GM03348 (cell line): ENCODE measurements at regions not wholly inside any gene's neighbourhood (a gene's known extent, or its start where the extent isn't known, plus 50 kb on each side); places are given as distances from the start of the nearest gene placed in this dataset.

ENCODE experiments used
- DNase-seq: peaks from one replicate; pipeline ENCODE4 v3.0.0; 2012; ENCODE audit warnings: low spot score

DNA sequence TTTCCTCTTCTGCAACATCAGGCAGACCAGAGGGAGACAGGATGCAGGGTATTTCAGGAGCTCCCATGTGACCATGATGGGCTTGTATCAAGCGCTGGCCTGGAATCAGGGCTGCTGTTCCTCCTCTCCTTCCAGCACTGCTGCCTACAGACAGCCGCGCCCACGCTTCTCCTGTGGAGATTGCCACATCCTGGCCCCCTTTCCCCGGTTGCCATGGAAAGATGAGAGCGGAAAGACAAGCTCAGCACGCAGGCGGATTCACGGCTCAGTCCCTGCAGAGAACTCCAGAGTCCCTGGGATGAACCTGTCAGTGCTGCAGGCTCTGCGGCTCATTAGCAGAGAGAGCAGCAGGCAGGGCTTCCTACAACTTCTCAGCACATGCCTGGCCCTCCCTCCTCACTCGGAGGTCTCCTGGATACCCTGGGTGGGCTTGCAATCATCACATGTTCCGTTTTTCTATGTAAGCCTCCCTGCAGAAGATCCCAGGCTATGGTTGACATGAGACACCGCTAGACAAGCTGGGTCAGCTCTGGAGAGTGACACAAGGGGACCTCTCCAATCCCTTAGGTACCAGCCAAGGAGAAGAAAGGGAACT lies 497.8 kb upstream of the MYT1L start:
- DNase-seq, result no peak

DNA sequence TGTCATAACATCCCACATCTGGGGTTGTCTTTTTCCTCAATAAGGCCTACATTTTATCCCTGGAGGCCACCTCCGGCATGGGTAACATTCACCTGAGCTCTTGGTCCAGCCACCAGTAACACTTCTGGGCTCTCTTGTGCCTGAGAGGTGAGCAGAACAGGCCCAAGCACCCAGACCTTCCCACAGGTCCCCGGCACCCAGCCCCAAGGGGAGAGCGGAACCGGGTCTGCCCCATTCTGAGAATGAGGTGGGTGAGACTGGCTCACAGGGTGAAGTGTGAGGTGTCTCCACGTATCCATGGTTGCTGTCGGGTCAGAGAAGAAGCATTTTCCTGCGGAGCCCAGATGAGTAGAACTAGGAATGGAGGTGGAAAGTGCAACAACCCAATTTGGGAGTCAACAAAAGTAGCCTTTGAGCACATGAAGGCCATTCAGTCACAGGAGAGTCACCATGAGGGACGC lies 496.7 kb upstream of the MYT1L start:
- no peak for DNase-seq

DNA sequence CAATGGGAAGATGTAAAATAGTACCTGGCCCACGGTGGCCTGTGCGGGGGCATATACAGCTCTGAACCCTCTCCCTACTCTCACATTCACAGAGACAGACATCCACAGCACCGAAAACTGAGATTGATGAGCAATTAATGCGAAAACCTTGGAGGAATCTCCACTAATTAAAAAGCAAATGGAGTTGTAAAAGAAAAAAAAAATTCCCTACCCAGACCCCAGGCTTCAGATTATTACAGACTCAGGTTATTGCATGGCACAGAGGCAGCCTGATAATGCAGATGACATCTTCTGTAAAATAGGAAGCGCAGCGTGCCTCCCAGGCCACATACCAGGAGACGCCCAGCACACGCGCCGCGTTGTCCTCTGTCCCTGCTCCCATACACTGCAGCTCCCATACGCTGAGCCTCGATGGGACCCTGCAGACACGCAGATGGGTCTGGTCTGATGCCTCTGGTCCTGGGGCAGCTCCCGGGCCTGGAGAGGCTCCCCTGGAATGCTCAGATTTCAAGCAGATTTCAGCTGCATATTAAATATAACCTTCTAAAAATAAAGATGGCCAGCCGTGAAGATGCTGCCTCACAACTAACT lies 496.1 kb upstream of the MYT1L start:
- DNase-seq, result no peak

DNA sequence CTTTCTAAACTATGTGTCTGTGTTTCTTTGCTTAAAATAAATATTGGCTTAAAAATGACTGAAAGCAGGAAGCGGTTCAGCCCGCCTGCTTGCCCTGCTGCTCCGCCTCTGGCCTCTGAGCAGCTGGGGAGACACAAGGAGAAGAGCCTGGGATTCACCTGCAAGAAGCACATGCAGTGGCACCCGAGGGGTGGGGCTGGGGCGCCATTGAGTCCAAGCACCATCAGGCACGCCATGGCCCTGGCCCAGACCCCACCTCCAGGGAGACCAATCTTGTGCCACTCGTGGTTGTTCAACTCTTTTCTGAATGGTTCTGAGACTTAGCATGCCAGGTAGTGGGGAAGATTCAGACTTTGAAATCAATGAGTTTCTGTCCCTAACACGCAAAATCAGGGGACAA lies 495.5 kb upstream of the MYT1L start:
- no peak for DNase-seq

DNA sequence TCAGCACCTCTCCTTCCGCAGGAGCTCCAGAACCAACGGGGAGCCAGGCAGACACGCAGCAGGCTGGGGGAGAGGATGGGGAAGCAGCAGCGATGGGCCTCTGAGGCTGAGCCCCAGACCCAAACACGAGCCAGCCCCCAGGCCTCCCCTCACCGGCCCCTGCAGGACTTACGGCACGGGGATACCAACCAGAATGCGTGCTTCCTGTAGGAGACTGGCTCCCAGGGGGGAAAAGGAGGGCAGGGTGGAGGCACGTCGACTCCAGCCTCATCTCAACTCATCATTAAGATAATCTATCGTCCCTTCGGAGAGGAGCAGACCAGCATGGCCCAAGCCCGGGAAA lies 495.1 kb upstream of the MYT1L start:
- DNase-seq, result no peak

DNA sequence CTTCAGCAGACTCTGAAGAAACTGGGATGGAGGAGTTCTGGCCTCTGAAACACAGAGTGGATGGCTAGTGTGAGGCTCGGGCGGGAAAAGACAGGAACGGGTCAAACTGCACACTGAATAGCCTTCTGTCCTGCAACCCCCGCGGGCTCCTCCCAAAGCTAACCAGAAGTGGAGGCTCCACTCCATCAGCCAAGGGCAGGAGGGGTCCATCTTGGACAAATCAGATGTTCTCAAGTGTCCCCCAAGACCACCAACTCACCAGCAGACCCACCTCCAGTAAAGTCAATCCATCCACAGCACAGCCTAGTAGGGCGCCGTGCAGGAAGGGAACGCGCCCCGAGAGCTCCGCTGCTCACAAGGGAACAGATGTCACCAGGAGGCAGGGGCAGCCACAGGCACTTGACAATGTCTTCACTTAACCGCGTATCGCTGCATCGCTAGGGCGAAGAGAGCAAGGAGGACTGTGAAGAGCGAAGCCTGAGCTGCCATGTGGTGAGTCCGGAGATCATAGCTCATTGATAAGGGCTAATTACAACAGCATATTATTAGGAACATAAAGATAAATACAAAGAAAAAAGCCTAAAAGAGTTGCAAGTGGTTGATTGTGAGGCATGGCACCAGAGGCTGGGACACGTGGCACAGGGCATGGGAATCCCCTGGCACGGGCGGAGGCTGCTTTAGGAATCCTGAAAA lies 494.6 kb upstream of the MYT1L start:
- DNase-seq, result no peak

DNA sequence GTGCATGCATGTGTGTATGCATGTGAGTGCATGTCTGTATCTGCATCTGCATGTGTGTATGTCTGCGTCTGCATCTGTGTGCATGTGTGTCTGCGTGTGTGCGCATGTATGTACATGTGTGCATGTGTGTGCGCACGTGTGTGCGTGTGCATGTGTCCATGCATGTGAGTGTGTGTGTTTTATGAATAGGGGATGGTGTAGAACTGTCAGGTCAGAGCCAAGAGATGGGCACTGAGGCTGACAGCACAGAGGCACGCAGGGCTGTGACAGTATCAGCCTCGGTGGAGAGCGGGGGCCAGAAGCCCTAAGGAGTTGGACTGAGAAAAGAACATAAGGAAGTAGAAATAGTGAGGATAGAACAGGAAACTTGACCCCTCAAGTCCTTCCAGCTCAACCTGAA lies 494.0 kb upstream of the MYT1L start:
- DNase-seq, result no peak

DNA sequence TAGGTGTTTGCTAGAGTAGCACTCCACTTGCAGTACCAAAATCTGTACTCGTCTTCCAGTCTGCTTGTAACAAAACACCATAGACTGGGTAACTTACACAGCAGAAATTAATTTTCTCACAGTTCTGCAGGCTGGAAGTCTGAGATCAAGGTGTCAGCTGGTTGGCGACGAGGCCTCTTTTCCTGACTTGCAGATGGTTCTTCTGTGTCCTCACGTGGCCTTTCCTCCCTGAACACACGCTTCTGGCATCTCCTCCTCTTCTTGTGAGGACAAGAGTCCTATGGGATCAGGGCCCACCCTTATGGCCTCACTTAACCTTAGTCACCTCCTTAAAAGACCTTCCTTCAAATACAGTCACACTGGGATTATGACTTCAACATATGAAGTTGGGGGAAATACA lies 493.5 kb upstream of the MYT1L start:
- DNase-seq, result no peak

DNA sequence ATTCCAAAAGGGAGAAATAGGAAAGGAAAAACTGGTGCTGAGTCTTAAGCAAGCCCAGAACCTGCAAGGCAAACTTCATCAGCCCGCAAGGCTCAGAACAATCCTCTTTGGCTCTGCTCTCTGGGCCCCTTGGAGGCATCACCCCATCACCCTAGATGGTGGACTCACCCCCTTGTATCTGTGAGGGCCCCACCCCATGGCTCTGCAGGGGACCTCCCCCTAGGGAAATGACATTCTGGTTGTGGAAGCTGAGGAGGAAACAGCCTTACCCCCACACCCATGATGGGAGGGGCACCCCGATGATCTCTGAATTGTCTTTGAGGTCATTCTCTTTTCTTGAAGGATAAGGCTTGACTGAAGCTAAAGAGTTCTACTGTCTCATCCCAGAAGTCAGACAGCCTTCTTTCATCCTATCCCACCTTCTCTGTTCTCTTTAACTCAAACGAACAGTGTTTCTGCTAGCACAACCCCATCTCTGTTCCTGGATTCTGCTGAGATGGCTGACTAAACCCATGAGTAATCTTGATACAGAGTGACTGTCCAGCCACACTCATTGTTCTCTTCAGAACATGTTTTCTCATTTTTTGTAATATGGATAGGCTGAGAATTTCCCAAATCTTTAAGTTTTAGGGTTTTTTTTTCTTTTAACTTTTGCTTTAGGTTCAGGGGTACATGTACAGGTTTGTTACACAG lies 492.1 kb upstream of the MYT1L start:
- no peak for DNase-seq

DNA sequence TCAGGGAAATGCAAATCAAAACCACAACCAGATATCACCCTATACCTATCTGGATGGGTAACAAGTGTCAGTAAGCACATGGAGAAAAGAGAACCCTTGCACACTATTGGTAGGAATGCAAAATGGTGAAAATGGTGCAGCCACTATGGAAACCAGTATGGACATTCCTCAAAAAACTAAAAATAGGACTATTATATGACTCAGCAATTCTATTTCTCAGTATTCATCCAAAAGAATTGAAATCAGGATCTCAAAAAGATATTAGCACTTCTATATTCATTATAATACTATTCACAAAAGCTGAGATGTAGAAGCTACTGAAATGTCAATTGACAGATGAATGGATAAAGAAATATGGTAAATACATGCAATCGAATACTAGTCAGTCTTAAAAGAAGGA lies 491.1 kb upstream of the MYT1L start:
- no peak for DNase-seq

DNA sequence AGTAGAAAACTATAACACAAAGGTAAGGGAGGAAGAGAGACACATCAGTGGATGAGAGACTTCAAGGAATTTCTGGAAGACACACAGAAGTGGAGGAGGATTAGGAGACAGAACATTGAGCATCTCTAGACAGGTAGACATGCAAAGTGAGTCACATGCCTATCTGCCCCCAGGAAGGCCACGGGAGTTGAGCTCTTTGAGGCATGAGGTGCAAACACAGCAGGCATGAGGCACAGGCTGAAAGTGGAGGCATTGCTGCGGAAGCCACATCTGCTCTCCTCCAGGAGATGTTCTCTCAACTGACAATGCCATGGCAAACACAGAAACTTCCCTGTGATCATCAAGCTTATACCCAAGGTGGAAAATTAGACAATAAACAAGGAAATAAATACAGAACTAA lies 481.6 kb upstream of the MYT1L start:
- no peak for DNase-seq

DNA sequence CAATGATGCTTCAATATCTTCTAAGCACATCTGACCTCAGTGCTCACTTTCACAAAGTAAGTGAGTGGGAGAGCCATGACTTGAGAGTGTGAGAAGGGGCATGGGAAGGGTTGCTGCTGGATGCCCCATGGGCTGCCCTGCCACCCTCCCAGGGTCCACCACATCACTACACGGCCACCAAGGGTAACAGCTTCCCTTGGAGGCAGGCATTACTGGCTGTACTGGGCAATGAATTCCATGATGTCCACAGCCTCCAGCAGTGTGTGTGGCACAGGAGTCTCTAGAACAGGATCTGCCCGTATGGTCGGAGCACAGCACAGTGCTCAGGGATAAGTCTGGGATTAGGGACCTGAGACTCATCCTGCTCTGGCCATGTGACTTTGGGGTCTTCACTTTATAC lies 481.0 kb upstream of the MYT1L start:
- no peak for DNase-seq

DNA sequence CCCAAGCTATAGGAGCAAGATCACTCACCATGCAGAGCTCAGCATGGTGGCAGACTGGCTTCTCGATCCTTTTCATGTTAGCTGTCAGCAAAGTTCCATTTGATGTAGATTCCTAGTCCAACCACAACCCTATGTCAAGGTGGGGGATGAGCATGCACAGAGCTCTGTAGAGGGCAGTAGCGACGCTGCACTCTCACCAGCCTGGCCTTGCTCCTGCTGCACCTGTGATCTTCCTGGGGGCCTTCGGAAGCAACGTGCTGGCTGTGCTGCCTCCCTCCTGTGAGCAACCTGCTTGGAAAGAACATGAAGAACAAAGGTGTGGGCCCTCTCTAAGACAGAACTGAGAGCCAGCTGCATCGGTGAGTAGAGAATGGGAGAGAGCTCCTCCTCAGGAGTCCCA lies 479.4 kb upstream of the MYT1L start:
- DNase-seq, result no peak

DNA sequence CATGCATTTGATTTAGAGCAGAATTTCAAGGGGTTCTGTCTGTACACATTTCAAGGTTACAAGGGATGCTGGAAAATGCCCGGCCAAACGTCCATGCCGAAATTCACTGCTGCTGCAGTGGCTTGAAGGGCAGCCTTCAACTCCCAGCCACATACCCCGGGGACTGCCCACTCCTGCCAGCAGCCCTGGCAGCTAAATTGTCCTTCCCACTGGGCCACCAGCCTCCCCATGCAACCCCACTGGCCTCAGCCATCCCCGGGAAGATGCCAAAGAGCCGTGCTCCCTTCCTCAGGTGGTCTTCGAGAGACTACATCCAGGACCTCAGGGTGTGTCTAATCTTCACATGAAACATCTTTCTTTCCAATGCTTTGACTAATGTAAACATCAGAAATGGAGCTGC lies 478.7 kb upstream of the MYT1L start:
- DNase-seq, result no peak

DNA sequence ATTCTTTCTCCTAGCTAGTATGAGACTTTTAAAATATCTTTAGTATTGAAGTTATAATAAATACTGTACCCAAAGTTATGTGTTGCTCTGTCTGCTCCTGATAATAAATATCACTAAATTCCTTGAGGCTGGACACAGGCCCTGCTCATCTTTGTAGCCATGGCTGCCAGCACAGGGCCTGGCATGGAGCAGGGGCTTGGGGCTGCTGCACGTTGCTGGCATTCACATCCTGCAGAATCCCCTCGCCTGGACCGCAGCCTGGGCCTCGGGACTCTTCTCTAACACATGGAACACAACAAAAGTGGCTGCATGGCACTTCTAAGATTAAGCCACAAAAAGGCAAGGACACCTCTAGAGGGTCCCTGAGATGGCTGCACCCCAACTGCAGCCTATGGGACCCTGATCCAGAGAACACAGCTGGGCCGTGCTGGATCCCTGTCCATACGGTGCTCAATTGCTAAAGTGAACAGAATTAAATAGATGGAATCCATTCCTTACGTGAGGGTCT lies 477.5 kb upstream of the MYT1L start:
- no peak for DNase-seq

DNA sequence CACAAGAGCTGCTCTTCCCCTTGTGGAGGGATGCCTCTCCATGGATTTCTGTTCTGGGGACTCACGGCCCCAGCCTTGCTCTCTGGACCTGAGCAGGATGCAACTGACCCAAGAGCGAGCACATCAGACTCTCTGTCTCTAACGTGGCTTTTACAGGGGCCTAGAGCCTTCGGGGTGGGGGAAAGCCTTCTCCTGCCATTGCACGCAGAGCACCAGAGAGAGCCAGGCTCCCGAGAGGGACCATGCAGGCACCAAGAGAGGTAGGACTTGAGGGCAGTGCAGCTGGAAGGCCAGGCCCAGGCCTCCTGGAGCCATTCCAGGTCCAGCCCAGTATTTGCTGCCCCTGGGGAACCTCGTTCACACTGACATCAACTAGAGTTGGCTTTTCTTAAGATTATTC lies 475.6 kb upstream of the MYT1L start:
- DNase-seq, result no peak

DNA sequence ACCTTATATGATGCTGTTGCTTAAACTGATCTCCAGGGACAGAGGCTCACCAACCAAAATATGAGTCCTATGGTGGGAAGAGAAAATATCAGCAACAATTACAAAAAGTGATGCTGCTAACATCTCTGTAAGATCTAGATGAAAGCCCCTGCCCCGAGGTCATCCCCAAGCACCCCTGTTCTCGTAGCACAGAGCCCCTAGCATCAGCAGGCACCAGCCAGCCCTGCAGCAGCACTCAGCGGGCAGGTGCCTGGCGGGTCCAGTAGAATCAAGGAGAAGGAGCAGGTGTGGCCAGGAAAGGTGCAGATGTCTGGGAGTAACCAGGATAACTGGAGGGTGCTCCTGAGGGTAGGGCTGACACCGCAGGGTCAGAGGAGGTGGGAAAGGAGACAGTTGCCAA lies 474.2 kb upstream of the MYT1L start:
- DNase-seq, result no peak

DNA sequence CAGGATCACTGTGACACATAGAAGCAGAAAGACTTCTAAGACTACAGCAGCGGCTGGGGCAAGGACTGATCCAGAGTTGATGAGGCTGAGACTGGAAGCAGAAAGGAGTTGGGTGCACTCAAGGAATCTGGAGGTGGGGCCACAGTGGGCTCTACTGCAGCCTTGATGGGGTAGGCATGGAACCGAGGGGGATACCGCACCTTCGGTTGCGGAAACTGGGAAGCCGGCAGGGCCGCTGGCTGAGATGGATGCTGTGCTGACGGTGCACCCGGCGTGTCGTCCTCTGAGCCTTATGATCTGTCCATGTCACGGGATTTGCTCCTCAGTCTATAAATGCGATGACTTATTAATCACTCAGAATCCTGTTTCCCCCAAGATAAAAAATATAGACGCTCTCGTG lies 473.5 kb upstream of the MYT1L start:
- DNase-seq, result no peak

DNA sequence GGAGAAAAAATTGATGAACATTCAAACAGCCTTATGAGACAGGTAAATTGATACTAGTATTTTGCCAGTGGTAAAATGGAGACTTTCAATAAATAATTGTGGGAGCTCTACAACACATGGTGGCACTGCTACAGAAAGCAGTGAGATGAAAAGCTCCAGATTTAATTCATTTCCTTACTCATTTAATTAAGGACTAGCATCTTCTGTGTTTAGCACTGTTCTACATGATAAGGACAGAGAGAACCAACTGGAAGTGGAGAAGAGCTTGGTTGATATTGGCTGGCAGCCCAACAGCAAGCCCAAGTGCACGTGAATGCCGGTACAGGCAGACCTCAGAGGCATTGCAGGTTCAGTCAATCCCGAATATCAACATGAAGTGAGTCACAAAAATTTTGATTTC lies 470.4 kb upstream of the MYT1L start:
- no peak for DNase-seq

DNA sequence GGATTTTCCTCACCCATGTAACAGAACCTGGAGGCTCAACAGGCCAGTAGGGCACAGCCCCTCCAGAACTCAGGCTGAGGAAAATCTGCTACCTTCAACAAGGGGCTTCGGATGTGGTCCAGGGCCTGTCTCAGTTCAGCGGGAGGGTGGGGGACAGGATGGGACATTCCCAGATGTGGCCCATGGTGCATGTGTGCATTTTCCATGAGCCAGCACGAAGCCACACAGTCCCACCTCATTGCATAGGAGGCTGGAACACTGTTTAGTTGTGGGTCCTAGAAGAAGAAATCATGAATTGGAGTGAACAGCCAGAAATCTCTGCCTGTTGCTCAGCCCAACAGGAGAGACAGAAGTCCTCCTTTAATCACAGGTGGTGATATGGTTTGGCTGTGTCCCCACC lies 469.6 kb upstream of the MYT1L start:
- DNase-seq, result no peak

DNA sequence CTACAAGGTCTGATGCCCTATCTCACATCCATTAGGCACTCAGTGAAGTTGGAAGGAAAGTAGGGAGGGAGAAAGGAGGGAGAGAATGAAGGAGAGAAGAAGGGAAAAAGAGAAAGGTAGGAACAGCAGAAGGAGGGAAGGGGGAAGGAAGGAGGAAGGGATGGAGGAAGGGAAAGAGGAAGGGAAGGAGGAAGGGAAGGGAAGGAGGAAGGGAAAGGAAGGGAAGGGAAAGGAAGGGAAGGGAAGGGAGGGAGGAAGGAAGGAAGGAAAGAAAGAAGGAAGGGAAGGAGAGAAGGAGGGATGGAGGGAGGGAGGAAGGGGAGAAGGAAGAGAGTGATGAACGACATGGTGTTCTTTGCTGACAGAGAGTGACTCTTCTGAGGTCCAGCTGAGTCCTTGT lies 468.9 kb upstream of the MYT1L start:
- DNase-seq, result no peak

DNA sequence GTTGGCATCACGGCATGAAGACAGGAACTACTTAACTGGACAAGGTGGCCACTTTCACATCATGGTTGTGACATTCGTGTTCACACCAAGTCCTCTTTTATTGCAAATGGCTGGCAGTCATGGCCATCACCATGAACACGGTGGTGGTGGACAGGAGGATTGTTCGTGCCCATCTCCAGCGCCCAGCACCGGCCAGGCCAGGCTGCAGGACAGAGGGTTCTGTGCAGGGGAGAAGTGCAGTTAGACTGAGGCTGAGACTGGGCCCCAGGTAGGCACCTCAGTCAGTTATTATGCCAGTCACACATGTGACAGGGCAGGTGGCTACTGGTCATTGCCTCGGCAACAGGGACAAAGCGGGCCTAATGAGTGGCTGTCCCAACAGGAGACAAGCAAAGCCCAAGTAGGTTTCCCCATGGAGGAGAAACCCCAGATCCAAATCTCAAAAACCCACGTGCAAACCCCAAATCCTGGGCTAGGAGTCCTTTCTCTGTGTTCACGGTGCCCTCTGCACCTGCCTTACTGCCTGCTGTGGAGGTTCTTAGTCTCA lies 468.1 kb upstream of the MYT1L start:
- DNase-seq, result no peak

DNA sequence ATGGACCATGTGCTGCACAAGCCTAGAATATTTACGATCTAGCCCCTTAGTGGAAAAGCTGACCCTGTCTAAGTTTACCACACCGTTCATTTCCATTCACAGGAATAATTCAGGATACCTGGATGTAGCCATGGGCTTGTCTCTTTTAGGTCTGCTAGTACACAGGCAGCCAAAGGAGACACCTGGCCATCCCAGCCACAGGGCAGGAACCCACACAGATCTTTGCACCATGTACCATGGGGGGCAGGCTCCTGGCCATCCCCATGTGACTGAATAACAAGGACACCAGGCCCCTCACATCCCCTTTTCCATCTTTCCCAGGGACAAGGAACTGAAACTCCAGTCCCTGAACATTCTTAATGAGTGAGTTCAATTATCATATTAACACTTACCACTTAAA lies 467.3 kb upstream of the MYT1L start:
- no peak for DNase-seq
